ENCODE measurements at regions not wholly inside any gene's neighbourhood (a gene's known extent, or its start where the extent isn't known, plus 50 kb on each side); places are given as distances from the start of the nearest gene placed in this dataset.
"Not testable (repeated sequence)": the region's sequence is repeated elsewhere in the genome, so short reads cannot be mapped to it uniquely, and the experiment has no call there.

DNA sequence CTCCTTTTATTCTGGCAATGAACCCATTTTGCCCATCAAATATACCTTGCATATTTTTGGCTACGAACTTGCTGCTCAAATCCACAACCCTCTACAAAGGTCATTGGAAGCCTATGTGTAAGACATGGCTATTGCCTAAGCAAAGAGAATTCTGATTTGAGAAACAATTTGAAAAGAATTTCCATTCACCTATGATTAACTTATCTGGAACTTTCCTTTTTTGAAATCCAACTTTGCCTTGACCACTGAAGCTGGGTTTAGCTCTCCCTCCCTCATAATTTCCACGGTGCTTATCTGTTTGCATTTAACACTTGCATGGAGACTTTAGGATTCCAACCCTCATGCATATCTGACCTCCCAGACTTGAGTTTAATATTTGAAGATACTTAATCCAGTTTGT lies 1514.7 kb upstream of the SLC10A2 start:
- in situ Hi-C loops (cut with HindIII; ENCODE audit: low sequenced_read_pairs): no loop called here

DNA sequence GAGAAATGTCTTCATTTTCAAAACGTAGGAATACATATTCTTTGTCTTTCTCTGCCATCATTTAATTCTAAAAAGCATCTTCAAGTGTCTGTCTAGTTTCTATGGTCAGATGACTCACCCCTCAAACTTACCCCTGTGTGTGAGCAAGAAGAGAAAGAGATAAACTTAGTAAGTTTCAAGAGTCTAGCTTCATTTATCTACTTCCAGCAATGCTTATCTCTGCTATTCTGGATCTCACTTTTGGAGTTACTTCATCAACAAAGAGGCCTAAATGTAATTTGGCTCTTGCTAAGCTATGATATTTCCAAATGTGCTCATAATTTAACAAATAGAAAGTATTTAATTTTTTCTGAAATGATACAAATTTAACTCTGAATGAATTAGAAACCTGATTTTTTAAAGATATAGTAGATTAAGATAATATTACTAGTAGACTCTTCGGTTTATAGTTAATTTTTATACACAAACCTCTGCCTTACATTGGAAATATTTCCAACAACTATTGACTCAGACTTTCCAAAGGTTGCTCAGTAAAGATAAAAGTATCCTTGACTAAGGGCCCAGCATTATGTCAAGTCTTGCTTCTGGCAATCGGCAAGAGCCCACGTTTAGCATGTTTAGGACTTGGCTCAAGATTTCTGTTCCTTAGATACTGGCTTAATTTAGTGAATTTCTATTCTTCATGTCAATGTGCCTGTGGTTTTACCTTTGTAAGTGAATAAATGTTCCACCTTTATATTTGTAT lies 1511.0 kb upstream of the SLC10A2 start:
- in situ Hi-C loops (cut with HindIII; ENCODE audit: low sequenced_read_pairs): no loop called here

DNA sequence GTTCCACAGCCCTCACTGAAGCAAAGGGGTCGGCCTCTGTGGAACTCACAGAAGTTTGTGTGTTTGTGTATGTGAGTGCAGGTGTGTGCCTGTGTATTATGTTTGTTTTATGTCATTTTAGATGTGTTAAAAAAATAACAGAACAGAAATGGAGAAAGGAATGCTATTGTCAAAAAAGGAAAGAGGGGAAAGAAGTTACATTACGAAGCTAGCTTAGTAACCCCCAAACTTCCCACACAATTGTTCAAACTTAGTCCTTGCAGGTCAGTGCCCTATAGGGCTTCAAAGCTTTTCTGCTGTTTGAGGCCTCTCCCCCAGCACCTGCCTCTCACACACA lies 1505.6 kb upstream of the SLC10A2 start:
- in situ Hi-C loops (cut with HindIII; ENCODE audit: low sequenced_read_pairs): no loop called here

DNA sequence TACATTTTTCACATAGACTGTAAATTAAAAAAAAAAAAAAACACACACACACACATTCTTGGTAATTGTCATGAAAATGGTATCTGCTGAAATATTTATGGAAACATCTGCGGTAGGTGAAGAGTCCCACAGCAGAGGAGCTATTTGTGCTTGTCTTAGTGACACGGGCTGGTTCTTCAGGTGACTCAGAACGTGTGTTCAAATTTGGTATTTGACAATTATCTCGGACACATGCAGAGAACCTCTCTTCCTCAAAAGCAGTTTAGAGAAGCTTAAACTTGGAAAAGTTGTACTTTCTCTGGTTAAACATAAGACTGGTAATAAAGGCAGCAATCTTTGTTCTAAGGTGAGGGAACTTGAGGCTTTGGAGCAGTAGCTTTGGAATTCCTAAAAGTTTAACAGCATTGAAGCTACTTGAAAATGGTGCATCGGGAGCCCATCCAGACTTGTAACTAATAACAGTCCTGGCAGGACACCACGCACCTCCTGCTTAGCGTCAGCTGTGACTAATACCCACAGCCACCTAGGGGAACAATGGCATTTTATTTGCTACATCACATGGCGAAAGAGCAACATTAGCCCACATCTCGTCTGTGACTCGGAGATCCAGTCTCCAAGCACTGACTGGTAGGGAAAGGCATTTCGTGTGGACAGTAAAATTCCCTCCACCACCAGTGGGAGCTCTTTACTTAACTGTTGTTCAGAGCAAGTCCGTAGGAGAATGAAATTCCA lies 1505.1 kb upstream of the SLC10A2 start:
- in situ Hi-C loops (cut with HindIII; ENCODE audit: low sequenced_read_pairs): no loop called here

DNA sequence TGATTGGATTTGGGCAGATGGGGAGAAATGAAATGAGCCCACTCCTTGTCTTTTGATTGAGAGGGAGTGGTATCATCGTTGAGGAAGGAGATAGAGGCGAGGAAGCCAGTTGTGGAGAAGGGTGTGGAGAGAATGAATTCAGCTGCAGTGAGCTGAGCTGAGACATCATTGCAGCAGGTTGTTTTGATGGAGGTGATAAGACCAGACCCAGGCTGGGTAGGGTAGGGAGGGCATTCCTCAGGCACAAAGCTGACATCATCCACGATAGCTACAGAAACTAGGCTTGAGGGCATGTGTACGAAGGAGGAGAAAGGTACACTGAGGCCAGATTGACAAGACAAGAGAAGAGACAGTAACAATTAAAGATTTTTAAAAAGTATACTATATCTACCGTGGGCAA lies 1500.9 kb upstream of the SLC10A2 start:
- in situ Hi-C loops (cut with HindIII; ENCODE audit: low sequenced_read_pairs): no loop called here

DNA sequence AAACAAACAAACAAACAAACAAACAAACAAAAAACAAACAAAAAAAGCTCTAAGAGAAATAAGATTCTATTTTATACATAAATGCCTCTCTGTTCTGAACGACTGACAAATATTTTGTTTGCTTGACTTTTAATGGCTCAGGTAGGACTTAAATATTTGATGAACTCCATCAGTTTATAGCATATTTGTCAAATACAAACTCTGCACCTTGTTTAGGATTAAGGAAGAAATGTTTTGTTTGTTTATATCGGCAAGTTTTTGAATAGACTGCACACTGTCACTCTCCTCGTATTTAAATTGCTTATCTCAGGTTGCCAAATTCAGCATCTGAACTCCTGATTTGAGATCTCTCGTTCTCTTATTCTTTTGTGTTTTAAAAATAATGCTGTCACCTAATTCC lies 1499.7 kb upstream of the SLC10A2 start:
- in situ Hi-C loops (cut with HindIII; ENCODE audit: low sequenced_read_pairs): no loop called here

DNA sequence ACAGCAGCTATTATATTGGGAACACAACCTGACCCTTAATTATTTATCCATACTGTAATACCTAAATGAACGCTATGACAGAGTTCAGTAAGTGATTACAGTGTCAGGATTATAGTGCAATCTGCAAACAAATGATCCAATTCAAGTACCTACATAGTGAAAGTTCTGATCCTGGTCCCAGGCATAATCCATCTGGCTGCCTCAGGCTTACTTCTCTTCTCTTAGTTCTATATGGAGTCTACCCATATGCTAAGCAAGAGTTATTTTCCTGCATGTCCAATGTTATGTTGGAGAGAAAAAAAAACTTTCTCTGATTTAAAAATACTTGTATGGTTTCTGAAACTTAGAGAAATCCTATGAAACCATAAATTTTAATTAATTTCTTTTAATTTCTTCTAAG lies 1487.7 kb upstream of the SLC10A2 start:
- in situ Hi-C loops (cut with HindIII; ENCODE audit: low sequenced_read_pairs): no loop called here

DNA sequence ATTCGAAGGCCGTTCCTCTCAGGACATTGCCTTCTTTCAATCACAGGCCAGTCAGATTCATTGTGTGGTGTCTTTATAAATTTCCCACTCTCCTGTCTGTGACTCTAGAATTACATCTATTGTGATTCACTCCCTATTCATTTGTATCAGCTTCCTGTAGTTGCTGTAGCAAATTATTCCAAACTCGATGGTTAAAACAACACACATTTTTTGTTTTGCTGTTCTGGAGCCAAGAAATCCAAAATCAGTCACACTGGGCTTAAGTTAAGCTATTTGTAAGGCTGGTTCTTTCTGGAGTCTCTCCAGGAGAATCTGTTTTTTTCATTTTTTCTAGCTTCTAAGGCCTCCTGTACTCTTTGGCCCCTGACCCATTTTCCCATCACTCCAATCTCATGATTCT lies 1487.0 kb upstream of the SLC10A2 start:
- in situ Hi-C loops (cut with HindIII; ENCODE audit: low sequenced_read_pairs): no loop called here

DNA sequence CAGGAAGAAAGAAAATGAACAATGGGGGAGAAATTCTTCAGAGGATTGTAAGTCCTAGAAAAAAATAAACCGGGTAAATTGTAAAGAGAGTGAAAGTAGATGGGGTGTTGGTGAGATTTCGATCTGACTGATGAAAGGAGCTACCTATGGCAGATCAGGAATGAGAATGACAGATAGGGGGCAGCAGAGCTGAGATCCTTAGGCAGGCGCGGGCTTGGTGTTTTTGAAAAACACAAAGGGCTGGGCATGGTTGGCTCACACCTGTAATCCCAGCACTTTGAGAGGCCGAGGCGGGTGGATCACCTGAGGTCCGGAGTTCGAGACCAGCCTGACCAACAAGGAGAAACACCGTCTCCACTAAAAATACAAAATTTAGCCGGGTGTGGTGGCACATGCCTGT lies 1468.6 kb upstream of the SLC10A2 start:
- in situ Hi-C loops (cut with HindIII; ENCODE audit: low sequenced_read_pairs): no loop called here

DNA sequence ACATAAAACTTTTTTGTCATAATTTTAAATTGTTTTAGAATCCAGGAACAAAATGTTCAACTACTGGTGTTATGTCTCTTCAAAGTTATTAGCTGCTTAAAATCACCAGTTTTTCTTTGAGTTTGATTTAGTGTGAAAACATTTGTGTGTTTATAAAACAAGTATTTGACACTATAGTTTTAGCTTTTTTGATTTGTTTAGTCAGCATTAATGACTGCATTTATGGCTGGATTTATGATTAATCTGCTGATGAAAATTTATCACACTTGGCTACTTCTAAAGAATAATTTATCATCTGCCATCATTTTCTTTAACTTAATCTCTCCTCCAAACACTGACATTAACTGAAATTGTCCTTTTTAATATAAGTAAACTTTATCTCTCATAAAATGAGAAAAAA lies 1465.9 kb upstream of the SLC10A2 start:
- in situ Hi-C loops (cut with HindIII; ENCODE audit: low sequenced_read_pairs): no loop called here

DNA sequence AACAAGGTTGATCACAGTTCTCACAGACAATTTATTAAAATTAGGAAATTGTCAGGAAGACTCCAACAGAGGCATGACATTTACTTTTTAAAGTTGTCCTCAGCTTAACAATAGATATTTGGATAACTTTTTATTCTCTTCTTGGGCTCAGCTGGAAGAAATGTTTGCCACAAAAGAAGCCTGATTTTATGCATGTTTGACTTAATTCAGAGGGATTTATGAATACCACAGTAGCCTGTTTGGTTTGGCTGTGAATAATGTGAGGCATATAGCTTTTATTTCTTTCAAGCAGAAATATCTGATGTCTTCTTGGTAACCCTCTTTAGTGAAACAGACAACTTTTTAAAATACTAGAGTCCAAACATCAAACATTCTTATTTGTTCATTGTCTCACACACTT lies 1464.5 kb upstream of the SLC10A2 start:
- in situ Hi-C loops (cut with HindIII; ENCODE audit: low sequenced_read_pairs): no loop called here

DNA sequence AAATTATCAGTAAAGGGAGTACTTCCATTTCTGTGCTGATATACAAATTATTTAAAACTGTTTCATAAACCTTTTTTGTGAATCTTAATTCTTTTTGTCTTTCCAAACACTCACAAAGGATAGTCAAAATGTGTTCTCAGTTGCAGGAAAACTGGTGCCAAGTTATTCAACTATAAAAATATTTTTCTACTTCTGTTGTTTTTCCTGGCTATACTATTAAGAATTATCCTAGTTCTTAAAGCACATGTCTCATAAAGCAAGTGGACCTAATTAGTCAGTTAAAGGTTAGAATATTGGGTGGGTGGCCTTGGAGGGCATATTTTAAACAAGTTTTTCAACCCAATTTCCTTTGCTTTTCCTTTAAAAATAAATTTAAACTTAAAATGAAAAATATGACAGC lies 1460.3 kb upstream of the SLC10A2 start:
- in situ Hi-C loops (cut with HindIII; ENCODE audit: low sequenced_read_pairs): no loop called here

DNA sequence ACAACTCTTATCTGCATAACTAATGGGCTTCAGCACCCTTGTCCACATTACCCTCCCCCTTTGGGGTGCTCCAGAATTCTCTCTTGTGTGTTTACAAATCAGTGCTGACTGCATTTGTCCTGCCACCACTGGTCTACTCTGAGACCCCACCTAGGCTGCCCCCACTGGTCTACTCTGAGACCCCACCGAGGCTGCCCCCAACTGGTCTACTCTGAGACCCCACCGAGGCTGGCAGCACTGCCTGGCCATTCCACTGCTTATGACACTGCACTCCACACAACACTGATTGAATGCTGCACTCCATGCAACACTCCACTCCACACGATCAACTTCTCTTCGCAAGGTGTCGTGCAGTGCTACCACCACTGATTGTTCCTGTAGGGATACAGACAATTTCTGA lies 1459.2 kb upstream of the SLC10A2 start:
- in situ Hi-C loops (cut with HindIII; ENCODE audit: low sequenced_read_pairs): no loop called here

DNA sequence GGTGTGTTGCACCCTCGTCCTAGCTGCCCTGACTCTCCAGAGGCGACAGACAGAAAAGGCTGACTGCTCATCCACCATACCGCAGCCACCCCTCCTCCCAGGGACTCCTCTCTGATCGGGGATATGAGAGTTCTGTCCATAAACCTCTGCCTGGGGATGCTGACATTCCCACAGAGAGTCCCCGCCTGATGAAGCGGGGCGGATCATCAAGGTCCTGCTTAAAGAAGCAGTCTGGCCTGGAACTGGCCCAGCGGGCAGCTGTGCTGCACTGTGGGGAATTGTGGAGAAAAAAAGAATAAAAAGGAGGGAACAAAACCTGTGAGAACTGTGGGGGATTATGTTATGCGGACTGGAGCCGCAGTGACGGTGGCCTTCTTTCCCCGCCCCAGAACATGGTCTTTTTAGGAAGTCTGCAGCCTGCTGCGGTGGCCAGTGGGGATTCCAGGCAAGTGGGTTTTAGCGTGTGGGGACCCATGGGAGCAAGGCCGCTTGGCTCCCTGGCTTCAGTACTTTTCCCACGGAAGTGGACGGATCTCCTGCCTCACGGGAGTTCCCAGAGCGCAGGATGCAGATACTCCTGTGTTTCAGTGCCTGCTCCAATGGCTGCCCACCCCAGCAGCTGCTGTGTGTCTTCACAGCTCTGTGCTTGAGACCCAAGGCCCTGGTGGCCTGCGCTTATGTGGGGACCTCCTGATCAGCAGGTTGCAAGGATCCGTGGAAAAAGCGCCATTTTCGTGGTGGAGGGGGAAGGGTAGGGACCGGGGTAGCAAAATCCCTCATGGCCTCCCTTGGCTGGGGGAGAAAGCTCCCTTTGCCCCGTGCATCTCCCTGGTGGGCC lies 1456.2 kb upstream of the SLC10A2 start:
- in situ Hi-C loops (cut with HindIII; ENCODE audit: low sequenced_read_pairs): no loop called here

DNA sequence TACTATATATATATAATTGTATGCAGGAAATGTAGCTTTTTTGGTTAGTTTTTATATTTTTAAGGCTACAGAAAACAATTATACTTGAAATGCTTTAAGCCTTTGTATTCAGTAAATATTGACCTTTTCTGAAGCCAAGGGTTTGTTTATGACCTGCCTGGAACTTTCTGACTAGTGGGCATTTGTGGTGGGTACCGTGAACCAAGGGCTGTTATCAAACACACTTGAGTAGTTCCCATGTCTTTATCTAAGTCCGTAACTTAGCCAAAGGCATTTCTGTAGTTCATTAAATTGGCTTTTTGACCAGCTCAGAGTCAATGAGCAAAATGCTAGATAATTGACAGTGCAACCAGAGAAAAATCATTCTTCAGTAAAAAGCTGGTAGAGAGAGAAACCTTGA lies 1444.2 kb upstream of the SLC10A2 start:
- in situ Hi-C loops (cut with HindIII; ENCODE audit: low sequenced_read_pairs): no loop called here

DNA sequence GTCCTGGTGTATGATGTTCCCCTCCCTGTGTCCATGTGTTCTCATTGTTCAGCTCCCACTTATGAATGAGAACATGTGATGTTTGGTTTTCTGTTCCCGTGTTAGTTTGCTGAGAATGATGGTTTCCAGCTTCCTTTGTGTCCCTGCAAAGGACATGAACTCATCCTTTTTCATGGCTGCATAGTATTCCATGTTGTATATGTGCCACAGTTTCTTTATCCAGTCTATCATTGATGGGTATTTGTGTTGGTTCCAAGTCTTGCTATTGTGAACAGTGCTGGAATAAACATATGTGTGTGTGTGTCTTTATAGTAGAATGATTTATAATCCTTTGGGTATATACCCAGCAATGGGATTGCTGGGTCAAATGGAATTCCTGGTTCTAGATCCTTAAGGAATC lies 1427.3 kb upstream of the SLC10A2 start:
- in situ Hi-C loops (cut with HindIII; ENCODE audit: low sequenced_read_pairs): not testable (repeated sequence)

DNA sequence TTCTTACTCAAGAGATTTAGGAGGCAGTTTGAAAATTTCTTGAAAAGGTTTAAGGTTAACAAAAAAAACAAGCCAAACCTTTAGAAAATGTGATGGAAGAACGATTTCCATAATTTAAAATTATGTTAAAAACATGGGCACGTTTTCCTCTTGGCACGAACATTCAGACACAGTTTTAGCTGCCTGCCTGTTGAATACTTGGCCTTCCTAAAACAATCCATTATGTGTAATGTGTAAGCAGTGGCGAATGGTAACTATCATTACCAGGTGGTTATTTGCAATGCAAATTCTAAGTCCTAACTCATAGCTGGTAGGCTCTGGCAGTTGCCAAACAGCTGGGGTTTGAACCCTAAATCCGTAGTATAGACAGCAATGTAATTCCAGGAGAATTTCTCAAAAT lies 1425.7 kb upstream of the SLC10A2 start:
- in situ Hi-C loops (cut with HindIII; ENCODE audit: low sequenced_read_pairs): no loop called here

DNA sequence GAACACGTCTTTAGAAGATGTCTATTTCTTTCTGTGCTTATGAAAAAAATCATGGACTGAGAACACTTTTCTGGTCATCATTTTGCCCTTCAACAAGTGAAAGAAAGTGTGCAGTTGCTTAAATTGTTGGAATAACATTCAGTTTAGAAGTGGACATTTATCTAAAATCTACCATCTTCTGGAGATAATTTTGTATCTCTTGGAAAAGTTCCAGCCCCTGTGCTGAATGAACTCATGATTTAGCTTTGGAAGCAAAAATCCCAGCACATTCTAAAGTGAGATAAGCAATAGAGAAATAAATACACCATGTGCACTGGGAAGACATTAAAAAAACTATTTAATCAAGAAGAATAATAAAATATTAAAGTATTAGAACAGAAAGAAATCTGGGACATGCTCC lies 1420.8 kb upstream of the SLC10A2 start:
- in situ Hi-C loops (cut with HindIII; ENCODE audit: low sequenced_read_pairs): no loop called here

DNA sequence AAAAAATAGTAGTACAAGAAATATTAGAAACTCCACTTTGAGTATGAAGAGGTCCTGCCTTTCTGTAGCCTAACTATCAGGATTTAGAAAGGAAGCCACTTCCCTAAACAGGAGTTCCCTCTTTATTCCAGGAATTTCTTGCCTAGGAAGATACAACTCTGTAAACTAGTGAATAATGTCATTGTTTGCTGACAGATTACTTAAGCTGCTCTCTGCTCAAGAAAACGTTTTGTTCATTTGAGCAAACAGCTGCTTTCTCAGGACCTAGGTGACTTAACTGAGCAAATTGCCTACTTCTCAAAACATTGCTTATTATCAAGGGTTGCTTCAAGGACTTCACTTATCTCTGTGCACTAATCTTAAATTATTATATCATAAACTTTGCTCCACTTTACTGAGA lies 1419.4 kb upstream of the SLC10A2 start:
- in situ Hi-C loops (cut with HindIII; ENCODE audit: low sequenced_read_pairs): no loop called here

DNA sequence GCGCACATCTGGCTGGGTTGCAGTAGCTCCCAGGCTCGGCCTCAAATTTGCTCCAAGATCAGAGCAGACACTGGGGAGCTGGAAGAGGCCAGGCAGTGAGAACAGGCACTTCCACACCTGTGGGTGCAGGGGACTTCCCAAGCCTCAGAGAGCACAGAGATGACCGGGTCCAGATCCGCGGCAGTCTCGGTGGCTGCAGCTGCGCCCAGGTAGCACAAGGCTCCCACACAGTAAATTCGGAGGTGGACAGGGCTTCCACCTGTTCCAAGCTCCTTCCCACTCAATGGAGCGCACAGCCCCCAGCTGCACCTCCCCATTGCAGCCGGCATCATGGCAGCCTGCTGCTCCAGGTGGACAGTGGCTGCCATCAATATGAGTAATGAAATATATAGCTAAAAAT lies 1417.4 kb upstream of the SLC10A2 start:
- in situ Hi-C loops (cut with HindIII; ENCODE audit: low sequenced_read_pairs): no loop called here

DNA sequence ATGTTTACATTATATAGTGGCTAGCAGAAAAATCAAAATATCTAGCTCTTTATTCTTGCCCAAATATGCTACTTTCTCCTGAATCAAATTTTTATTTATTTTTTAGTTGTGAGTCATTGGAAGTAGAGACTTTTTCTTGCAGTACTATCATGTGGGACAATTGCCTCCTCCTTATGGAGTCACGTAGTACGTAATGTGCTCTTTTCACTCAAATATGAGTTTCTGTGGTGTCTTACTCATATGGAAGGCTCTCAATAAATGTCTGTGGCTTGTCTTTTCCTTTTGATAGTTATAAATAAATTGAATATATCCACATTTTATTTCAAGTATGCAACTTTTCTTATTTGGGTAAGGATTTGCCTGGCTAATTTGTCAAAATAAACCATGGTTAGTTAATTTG lies 1411.0 kb upstream of the SLC10A2 start:
- in situ Hi-C loops (cut with HindIII; ENCODE audit: low sequenced_read_pairs): no loop called here

DNA sequence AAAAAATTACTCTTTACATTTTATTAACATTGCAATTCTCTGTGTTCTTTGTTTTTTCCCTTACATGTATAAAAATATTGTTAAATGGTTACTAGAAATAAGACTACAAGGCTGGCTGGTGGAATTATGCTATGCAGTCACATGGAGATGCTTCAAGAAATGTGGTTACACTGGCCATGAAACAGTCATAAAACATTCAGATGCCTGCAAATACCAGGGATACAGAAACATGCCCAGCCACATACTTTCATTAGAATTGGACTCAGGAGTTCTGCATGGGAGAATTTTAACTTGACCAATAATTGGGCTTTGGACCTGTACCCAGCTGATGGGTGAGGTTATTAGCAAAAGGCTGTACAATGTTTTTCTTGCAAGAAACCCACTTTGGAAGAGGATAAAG lies 1407.7 kb upstream of the SLC10A2 start:
- in situ Hi-C loops (cut with HindIII; ENCODE audit: low sequenced_read_pairs): no loop called here
